Activated CD4-positive, alpha-beta memory T cell treated with anti-CD3 and anti-CD28 coated beads for 36 hours (primary cell): ENCODE measurements at regions not wholly inside any gene's neighbourhood (a gene's known extent, or its start where the extent isn't known, plus 50 kb on each side); places are given as distances from the start of the nearest gene placed in this dataset.

Source experiments
- CTCF ChIA-PET: fragments of 350-600 bp; sonication (Branson Sonifier 250); formaldehyde crosslinking; loops from one replicate; lab custom pipeline; 2021; ENCODE audit warnings: antibody characterized with exemption, inconsistent platforms; lab: Charles Lee
- POLR2A ChIA-PET: fragments of 350-600 bp; sonication (Branson Sonifier 250); formaldehyde crosslinking; loops from one replicate; lab custom pipeline; 2021; ENCODE audit warnings: antibody characterized with exemption; lab: Charles Lee
- DNase-seq: peaks from one replicate; pipeline ENCODE4 v3.0.0-alpha.2; 2020
- H3K27ac Mint-ChIP-seq: one replicate; pipeline ENCODE4 v1.8.0; 2021; ENCODE audit warnings: mixed read lengths
- H3K27me3 Mint-ChIP-seq: one replicate; pipeline ENCODE4 v1.8.0; 2021; ENCODE audit warnings: mixed read lengths
- H3K36me3 Mint-ChIP-seq: one replicate; pipeline ENCODE4 v1.8.0; 2021; ENCODE audit warnings: mixed read lengths
- H3K4me1 Mint-ChIP-seq: one replicate; pipeline ENCODE4 v1.8.0; 2021; ENCODE audit warnings: low read depth, mixed read lengths
- H3K4me3 Mint-ChIP-seq: one replicate; pipeline ENCODE4 v1.8.0; 2021; ENCODE audit warnings: mild to moderate bottlenecking, mixed read lengths
- H3K9me3 Mint-ChIP-seq: one replicate; pipeline ENCODE4 v1.8.0; 2021; ENCODE audit warnings: mixed read lengths
- intact Hi-C: fragments of 100-400 bp; cut with micrococcal nuclease; formaldehyde crosslinking; loops from one replicate; pipeline ENCODE4 v1.15.1; 2023

GRCh38 chr1:191641420-191642260 is 516.6 kb upstream of the RGS18 start:
- intact Hi-C loops = no loop called here
- Mint-ChIP-seq H3K4me1 (no peaks in the 10 kb centered on the region), H3K9me3 (peaks cover under 1% of the 10 kb centered on the region), H3K27me3 (no peaks in the 10 kb centered on the region), H3K36me3 (no peaks in the 10 kb centered on the region), H3K4me3 (no peak overlapping the region), H3K27ac (no peak overlapping the region)
- DNase-seq = no peak
- CTCF ChIA-PET = no interaction called here
- POLR2A ChIA-PET = no interaction called here

DNA sequence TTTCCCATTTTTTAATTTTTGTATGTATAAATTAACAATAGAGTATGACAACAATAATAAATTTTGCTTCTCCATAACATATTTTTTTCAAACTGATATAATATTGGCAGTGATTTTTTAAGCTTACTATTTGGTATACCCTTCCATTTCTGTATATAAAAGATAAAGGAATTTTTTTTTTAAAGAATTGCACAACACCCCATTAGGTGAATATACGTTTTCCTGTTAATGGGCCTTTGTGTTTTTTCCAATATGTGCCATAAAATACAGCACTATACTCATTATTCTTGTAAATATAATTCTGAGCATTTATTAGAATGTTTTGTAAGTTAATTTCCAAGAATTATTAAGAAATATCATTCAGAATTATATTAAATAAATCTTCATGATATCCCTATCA is 515.2 kb upstream of the RGS18 start:
- CTCF ChIA-PET = no interaction called here
- Mint-ChIP-seq H3K27ac (no peak overlapping the region), H3K4me1 (no peaks in the 10 kb centered on the region), H3K4me3 (no peak overlapping the region), H3K27me3 (no peaks in the 10 kb centered on the region), H3K36me3 (no peaks in the 10 kb centered on the region), H3K9me3 (no peaks in the 10 kb centered on the region)
- intact Hi-C loops = no loop called here
- DNase-seq = no peak
- POLR2A ChIA-PET = no interaction called here

- DNase-seq = no peak
- Mint-ChIP-seq H3K27me3 (no peaks in the 10 kb centered on the region), H3K27ac (no peak overlapping the region), H3K4me3 (no peak overlapping the region), H3K9me3 (no peaks in the 10 kb centered on the region), H3K36me3 (no peaks in the 10 kb centered on the region), H3K4me1 (no peaks in the 10 kb centered on the region)
- CTCF ChIA-PET = no interaction called here
- POLR2A ChIA-PET = no interaction called here
- intact Hi-C loops = no loop called here
Measured at GRCh38 chr1:191648939-191649338, 509.3 kb upstream of the RGS18 start.

GRCh38 chr1:191662051-191662450 is 496.2 kb upstream of the RGS18 start:
- intact Hi-C loops = no loop called here
- CTCF ChIA-PET = no interaction called here
- H3K27ac Mint-ChIP-seq = no peak overlapping the region
- no peaks in the 10 kb centered on the region for H3K27me3 Mint-ChIP-seq
- POLR2A ChIA-PET = no interaction called here
- DNase-seq = no peak
- H3K36me3 Mint-ChIP-seq = no peaks in the 10 kb centered on the region
- no peaks in the 10 kb centered on the region for H3K4me1 Mint-ChIP-seq
- no peak overlapping the region for H3K4me3 Mint-ChIP-seq
- H3K9me3 Mint-ChIP-seq = no peaks in the 10 kb centered on the region

- no peak for DNase-seq
- no peaks in the 10 kb centered on the region for H3K36me3 Mint-ChIP-seq
- H3K9me3 Mint-ChIP-seq = no peaks in the 10 kb centered on the region
- no peak overlapping the region for H3K27ac Mint-ChIP-seq
- intact Hi-C loops = no loop called here
- no peaks in the 10 kb centered on the region for H3K4me1 Mint-ChIP-seq
- ChIA-PET CTCF (no interaction called here), POLR2A (no interaction called here)
- no peaks in the 10 kb centered on the region for H3K27me3 Mint-ChIP-seq
- H3K4me3 Mint-ChIP-seq = no peak overlapping the region
Measured at GRCh38 chr1:191662746-191663145, 495.5 kb upstream of the RGS18 start.

- CTCF ChIA-PET = no interaction called here
- H3K4me1 Mint-ChIP-seq = no peaks in the 10 kb centered on the region
- H3K27me3 Mint-ChIP-seq = no peaks in the 10 kb centered on the region
- DNase-seq = no peak
- no peak overlapping the region for H3K4me3 Mint-ChIP-seq
- no peaks in the 10 kb centered on the region for H3K9me3 Mint-ChIP-seq
- intact Hi-C loops = no loop called here
- H3K27ac Mint-ChIP-seq = no peak overlapping the region
- POLR2A ChIA-PET = no interaction called here
- no peaks in the 10 kb centered on the region for H3K36me3 Mint-ChIP-seq
Measured at GRCh38 chr1:191668525-191668924, 489.7 kb upstream of the RGS18 start.

DNA sequence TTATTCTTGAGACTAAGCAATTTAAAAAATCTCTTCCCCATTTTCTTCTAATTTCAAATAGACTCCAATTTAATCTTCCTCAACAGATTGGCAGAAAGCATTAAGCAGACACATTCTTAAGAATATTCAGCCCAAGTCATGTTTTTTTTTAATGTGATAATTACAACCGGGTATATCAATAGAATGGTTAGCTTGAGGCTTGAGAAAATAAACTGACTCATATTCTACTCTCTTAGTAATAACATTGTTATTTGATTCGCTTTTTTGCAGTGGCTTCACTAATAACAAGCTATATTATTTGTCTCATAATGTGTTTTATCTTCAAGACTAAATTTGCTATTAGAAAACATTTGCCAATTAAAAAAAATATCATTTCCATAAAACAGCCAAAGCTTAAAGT is 488.6 kb upstream of the RGS18 start:
- Mint-ChIP-seq H3K4me3 (no peak overlapping the region), H3K9me3 (no peaks in the 10 kb centered on the region), H3K36me3 (no peaks in the 10 kb centered on the region), H3K27ac (no peak overlapping the region), H3K27me3 (no peaks in the 10 kb centered on the region), H3K4me1 (no peaks in the 10 kb centered on the region)
- no peak for DNase-seq
- CTCF ChIA-PET = no interaction called here
- POLR2A ChIA-PET = no interaction called here
- intact Hi-C loops = no loop called here

DNA sequence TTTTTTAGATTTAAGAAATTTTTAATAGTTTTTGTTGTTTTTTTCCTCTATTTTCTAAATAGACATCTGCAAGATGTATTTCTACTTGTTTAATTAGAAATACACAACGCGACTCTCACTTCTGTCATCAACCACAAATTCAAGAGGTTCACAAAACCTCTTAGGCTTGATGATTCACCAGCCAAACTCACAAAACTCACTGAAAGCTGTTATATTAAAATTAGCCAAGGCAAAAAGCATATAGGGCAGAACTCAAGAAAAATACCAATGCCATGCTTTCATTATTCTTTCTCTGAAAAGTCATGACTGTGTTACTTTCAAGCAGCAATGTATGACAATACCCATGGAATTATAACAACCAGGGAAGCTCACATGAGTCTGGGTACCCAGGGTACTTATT is 487.0 kb upstream of the RGS18 start:
- ChIA-PET POLR2A (no interaction called here), CTCF (no interaction called here)
- H3K4me1 Mint-ChIP-seq = no peaks in the 10 kb centered on the region
- no peaks in the 10 kb centered on the region for H3K27me3 Mint-ChIP-seq
- H3K9me3 Mint-ChIP-seq = no peaks in the 10 kb centered on the region
- intact Hi-C loops = no loop called here
- H3K36me3 Mint-ChIP-seq = no peaks in the 10 kb centered on the region
- no peak overlapping the region for H3K4me3 Mint-ChIP-seq
- DNase-seq = no peak
- no peak overlapping the region for H3K27ac Mint-ChIP-seq

DNA sequence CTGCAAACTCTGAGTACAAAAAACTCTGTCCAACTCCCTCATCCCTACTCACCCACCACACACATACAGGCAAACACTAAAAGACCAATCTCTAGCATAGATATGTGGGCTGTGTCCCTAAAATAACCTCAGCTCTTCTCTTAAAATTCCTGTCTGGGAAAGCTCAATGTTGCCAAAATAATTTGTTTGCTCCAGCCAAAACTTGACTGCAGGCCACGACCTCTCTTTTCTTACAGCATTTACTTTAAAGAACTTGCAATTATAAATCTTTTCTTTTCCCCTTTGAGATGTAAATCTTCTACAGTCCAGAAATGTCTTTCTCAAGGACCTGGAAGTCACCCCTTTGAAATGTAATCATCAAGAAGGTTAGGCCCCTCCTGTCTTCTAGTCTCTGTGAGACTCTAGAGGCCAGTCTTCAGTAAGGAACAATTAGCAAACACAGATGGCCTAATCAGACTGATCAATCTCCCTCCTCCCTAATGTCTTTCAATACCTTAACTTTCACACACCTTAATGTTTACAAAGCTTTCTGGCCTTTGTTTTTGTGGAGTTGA is 483.6 kb upstream of the RGS18 start:
- no peaks in the 10 kb centered on the region for H3K4me1 Mint-ChIP-seq

DNA sequence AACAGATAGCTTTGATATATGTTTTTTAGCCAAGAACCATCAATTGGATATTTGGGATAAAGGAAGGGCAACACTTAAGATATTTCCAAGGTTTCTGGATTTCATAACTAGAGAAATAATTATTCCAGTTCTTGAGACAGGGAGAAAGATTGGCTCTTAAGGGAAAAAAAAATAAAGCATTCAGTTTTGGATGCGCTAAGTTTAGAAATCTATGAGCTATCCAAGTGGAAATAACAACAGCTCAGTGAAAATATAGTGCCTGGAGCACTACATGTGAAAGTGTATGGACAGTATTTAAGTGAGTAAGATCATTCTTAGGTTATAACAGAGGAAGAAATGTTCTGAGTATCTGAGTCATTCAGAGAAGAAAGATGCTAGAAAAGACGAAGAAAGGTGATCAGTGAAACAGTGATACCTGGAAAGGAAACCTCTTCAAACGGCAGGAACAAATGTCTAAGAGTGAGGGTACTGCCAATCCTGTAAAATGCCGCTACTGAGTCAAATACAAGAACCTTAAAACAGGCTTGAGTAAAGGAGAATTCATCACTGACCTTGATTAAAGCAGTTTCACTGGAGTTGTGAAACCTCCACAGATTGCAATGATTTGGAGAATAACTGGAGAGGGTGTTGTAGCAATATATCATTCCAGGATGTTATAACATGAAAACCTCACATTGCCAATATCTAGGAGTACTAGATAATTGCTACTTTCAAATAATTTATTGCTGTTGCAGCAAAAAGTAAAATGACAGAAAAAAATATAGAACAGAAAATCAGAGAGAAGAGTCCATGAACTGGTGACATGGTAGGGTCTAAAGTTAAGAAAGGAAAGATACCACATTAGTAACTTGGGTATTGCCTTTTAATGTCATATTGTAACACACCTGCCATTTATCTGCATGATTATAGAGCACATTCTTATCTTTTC is 482.1 kb upstream of the RGS18 start:
- CTCF ChIA-PET = no interaction called here
- H3K36me3 Mint-ChIP-seq = no peaks in the 10 kb centered on the region
- DNase-seq = no peak

More for the DNA sequence above, 483.6 kb upstream of the RGS18 start:
- no peak for DNase-seq
- Mint-ChIP-seq H3K4me3 (no peak overlapping the region), H3K27ac (no peak overlapping the region), H3K27me3 (no peaks in the 10 kb centered on the region), H3K36me3 (no peaks in the 10 kb centered on the region), H3K9me3 (peaks cover 3% of the 10 kb centered on the region)
- CTCF ChIA-PET = no interaction called here
- intact Hi-C loops = no loop called here
- POLR2A ChIA-PET = no interaction called here

GRCh38 chr1:191685669-191686068 is 472.6 kb upstream of the RGS18 start:
- no peak for DNase-seq
- Mint-ChIP-seq H3K36me3 (no peaks in the 10 kb centered on the region), H3K4me1 (no peaks in the 10 kb centered on the region), H3K9me3 (peaks cover 7% of the 10 kb centered on the region), H3K4me3 (no peak overlapping the region), H3K27me3 (no peaks in the 10 kb centered on the region), H3K27ac (no peak overlapping the region)
- ChIA-PET POLR2A (no interaction called here), CTCF (no interaction called here)
- intact Hi-C loops = no loop called here

More for the DNA sequence above, 482.1 kb upstream of the RGS18 start:
- Mint-ChIP-seq H3K9me3 (peaks cover 7% of the 10 kb centered on the region), H3K4me1 (no peaks in the 10 kb centered on the region), H3K27ac (no peak overlapping the region), H3K27me3 (no peaks in the 10 kb centered on the region), H3K4me3 (no peak overlapping the region)
- intact Hi-C loops = no loop called here
- POLR2A ChIA-PET = no interaction called here

GRCh38 chr1:191687721-191688120 is 470.5 kb upstream of the RGS18 start:
- Mint-ChIP-seq H3K9me3 (peaks cover 7% of the 10 kb centered on the region), H3K27me3 (no peaks in the 10 kb centered on the region), H3K27ac (no peak overlapping the region), H3K4me1 (no peaks in the 10 kb centered on the region), H3K4me3 (no peak overlapping the region), H3K36me3 (no peaks in the 10 kb centered on the region)
- intact Hi-C loops = no loop called here
- ChIA-PET CTCF (no interaction called here), POLR2A (no interaction called here)
- no peak for DNase-seq
